Activated naive CD4-positive, alpha-beta T cell treated with anti-CD3 and anti-CD28 coated beads, Interleukin-2, amount 50 U/mL, for 72 hours (primary cell): ENCODE measurements at regions not wholly inside any gene's neighbourhood (a gene's known extent, or its start where the extent isn't known, plus 50 kb on each side); places are given as distances from the start of the nearest gene placed in this dataset.
"Not testable (repeated sequence)": the region's sequence is repeated elsewhere in the genome, so short reads cannot be mapped to it uniquely, and the experiment has no call there.

Experiments used
- ATAC-seq, 2 donors: fragments of 150-1000 bp; cut with Tn5 transposase; 2 replicates each; pipeline ENCODE4 v1.10.0; 2021; ENCODE audit warnings: mild to moderate bottlenecking in 2 of 2, moderate library complexity in 2 of 2
- DNase-seq, 2 donors: peaks; one replicate each; pipeline ENCODE4 v3.0.0; 2021 to 2022; ENCODE audit warnings: low spot score in 2 of 2
- H3K27ac Mint-ChIP-seq, 2 donors: one replicate each; pipeline ENCODE4 v1.8.0; 2022; ENCODE audit warnings: mild to moderate bottlenecking in 2 of 2, mixed read lengths in 2 of 2
- H3K36me3 Mint-ChIP-seq, 2 donors: one replicate each; pipeline ENCODE4 v1.8.0; 2022; ENCODE audit warnings: mixed read lengths in 2 of 2
- H3K9me3 Mint-ChIP-seq, 2 donors: one replicate each; pipeline ENCODE4 v1.8.0; 2022; ENCODE audit warnings: mixed read lengths in 2 of 2

- DNase-seq, result no peak
- ATAC-seq, result no peak
- Mint-ChIP-seq H3K36me3 (no peaks in the 10 kb centered on the region), H3K9me3 (no peaks in the 10 kb centered on the region), H3K27ac (no peak overlapping the region)
Observed at GRCh38 chr12:129959889-129960288, 56.1 kb upstream of the TMEM132D start.

GRCh38 chr12:129961091-129961490 lies 57.3 kb upstream of the TMEM132D start:
- peaks cover 0 to 5% of the 10 kb centered on the region in 2 donors for H3K9me3 Mint-ChIP-seq
- ATAC-seq (no peak), DNase-seq (no peak)
- H3K27ac Mint-ChIP-seq, result no peak overlapping the region
- no peaks in the 10 kb centered on the region for H3K36me3 Mint-ChIP-seq

GRCh38 chr12:129961856-129962255 lies 58.0 kb upstream of the TMEM132D start:
- Mint-ChIP-seq H3K36me3 (no peaks in the 10 kb centered on the region), H3K9me3 (peaks cover 0 to 5% of the 10 kb centered on the region in 2 donors), H3K27ac (no peak overlapping the region)
- DNase-seq, result no peak
- ATAC-seq, result no peak

- no peaks in the 10 kb centered on the region for H3K36me3 Mint-ChIP-seq
- ATAC-seq, result no peak
Observed at GRCh38 chr12:129964300-129964699, 60.5 kb upstream of the TMEM132D start.

GRCh38 chr12:129964826-129965457 lies 61.1 kb upstream of the TMEM132D start:
- no peak for ATAC-seq
- no peak for DNase-seq
- no peak overlapping the region for H3K27ac Mint-ChIP-seq
- peaks cover 0 to 5% of the 10 kb centered on the region in 2 donors for H3K9me3 Mint-ChIP-seq
- no peaks in the 10 kb centered on the region for H3K36me3 Mint-ChIP-seq

More at GRCh38 chr12:129964300-129964699, 60.5 kb upstream of the TMEM132D start:
- DNase-seq, result no peak
- peaks cover 0 to 5% of the 10 kb centered on the region in 2 donors for H3K9me3 Mint-ChIP-seq
- no peak overlapping the region for H3K27ac Mint-ChIP-seq

- Mint-ChIP-seq H3K36me3 (no peaks in the 10 kb centered on the region), H3K27ac (no peak overlapping the region), H3K9me3 (peaks cover 0 to 5% of the 10 kb centered on the region in 2 donors)
- ATAC-seq, result no peak
- no peak for DNase-seq
Observed at GRCh38 chr12:129966146-129966995, 62.5 kb upstream of the TMEM132D start.

- Mint-ChIP-seq H3K9me3 (no peaks in the 10 kb centered on the region), H3K27ac (no peak overlapping the region)
Observed at GRCh38 chr12:129971721-129972120, 67.9 kb upstream of the TMEM132D start.

GRCh38 chr12:129973236-129973961 lies 69.6 kb upstream of the TMEM132D start:
- H3K27ac Mint-ChIP-seq, result no peak overlapping the region
- no peaks in the 10 kb centered on the region for H3K36me3 Mint-ChIP-seq
- no peak for ATAC-seq
- no peak for DNase-seq
- no peaks in the 10 kb centered on the region for H3K9me3 Mint-ChIP-seq

More at GRCh38 chr12:129971721-129972120, 67.9 kb upstream of the TMEM132D start:
- DNase-seq (no peak), ATAC-seq (no peak)
- H3K36me3 Mint-ChIP-seq, result no peaks in the 10 kb centered on the region

GRCh38 chr12:129984106-129984505 lies 80.3 kb upstream of the TMEM132D start:
- DNase-seq, result no peak
- Mint-ChIP-seq H3K36me3 (peaks cover 0 to 5% of the 10 kb centered on the region in 2 donors), H3K9me3 (peaks cover 10 to 11% of the 10 kb centered on the region in 2 donors), H3K27ac (no peak overlapping the region)
- no peak for ATAC-seq

- DNase-seq, result no peak
- ATAC-seq, result no peak
- H3K27ac Mint-ChIP-seq, result peak overlapping the region in 1 of 2 donors; percentile 63
- H3K36me3 Mint-ChIP-seq, result peaks cover 0 to 9% of the 10 kb centered on the region in 2 donors
- peaks cover 21 to 25% of the 10 kb centered on the region in 2 donors for H3K9me3 Mint-ChIP-seq
Observed at GRCh38 chr12:129987841-129988240, 84.0 kb upstream of the TMEM132D start.

- peaks cover 6 to 16% of the 10 kb centered on the region in 2 donors for H3K9me3 Mint-ChIP-seq
- no peaks in the 10 kb centered on the region for H3K36me3 Mint-ChIP-seq
- ATAC-seq (no peak), DNase-seq (no peak)
- H3K27ac Mint-ChIP-seq, result no peak overlapping the region
Observed at GRCh38 chr12:129994634-129995033, 90.8 kb upstream of the TMEM132D start.

- Mint-ChIP-seq H3K9me3 (peaks cover 0 to 5% of the 10 kb centered on the region in 2 donors), H3K36me3 (no peaks in the 10 kb centered on the region), H3K27ac (no peak overlapping the region)
- DNase-seq, result no peak
- no peak for ATAC-seq
Observed at GRCh38 chr12:129997239-129997638, 93.4 kb upstream of the TMEM132D start.

- H3K36me3 Mint-ChIP-seq, DNase-seq, ATAC-seq, H3K27ac Mint-ChIP-seq, H3K9me3 Mint-ChIP-seq: not testable (repeated sequence)
Observed at GRCh38 chr12:130004310-130004877, 100.6 kb upstream of the TMEM132D start.

GRCh38 chr12:130007771-130008170 lies 103.9 kb upstream of the TMEM132D start:
- ATAC-seq (no peak), DNase-seq (no peak)
- Mint-ChIP-seq H3K36me3 (no peaks in the 10 kb centered on the region), H3K9me3 (no peaks in the 10 kb centered on the region), H3K27ac (no peak overlapping the region)

- H3K36me3 Mint-ChIP-seq, result no peaks in the 10 kb centered on the region
- H3K9me3 Mint-ChIP-seq, result no peaks in the 10 kb centered on the region
- H3K27ac Mint-ChIP-seq, result no peak overlapping the region
- DNase-seq, result no peak
- ATAC-seq, result no peak
Observed at GRCh38 chr12:130008241-130008640, 104.4 kb upstream of the TMEM132D start.

- no peak for ATAC-seq
- Mint-ChIP-seq H3K36me3 (no peaks in the 10 kb centered on the region), H3K27ac (no peak overlapping the region), H3K9me3 (no peaks in the 10 kb centered on the region)
- no peak for DNase-seq
Observed at GRCh38 chr12:130009961-130010360, 106.1 kb upstream of the TMEM132D start.
